KMS-11 (cell line): ENCODE measurements at regions not wholly inside any gene's neighbourhood (a gene's known extent, or its start where the extent isn't known, plus 50 kb on each side); places are given as distances from the start of the nearest gene placed in this dataset.

Experiments
- H2AFZ ChIP-seq: fragments of 200-600 bp; sonication (generic); 2 replicates; pipeline ENCODE4 v1.6.1; 2016; ENCODE audit warnings: antibody characterized with exemption, mixed run types, low read depth
- H3K27ac ChIP-seq: fragments of 200-600 bp; sonication (generic); 2 replicates; pipeline ENCODE4 v1.6.1; 2016; ENCODE audit warnings: mild to moderate bottlenecking, mixed run types
- H3K27me3 ChIP-seq: fragments of 200-600 bp; sonication (generic); 2 replicates; pipeline ENCODE4 v1.6.1; 2017; ENCODE audit warnings: mild to moderate bottlenecking, low read depth, mixed run types, moderate library complexity; ENCODE audit not compliant: insufficient read depth
- H3K36me3 ChIP-seq: fragments of 200-600 bp; sonication (generic); 2 replicates; pipeline ENCODE4 v1.6.1; 2017; ENCODE audit warnings: mild to moderate bottlenecking, mixed run types; ENCODE audit not compliant: insufficient read depth
- H3K4me1 ChIP-seq: fragments of 200-600 bp; sonication (generic); 2 replicates; pipeline ENCODE4 v1.6.1; 2016; ENCODE audit warnings: mild to moderate bottlenecking, low read depth, mixed run types; ENCODE audit not compliant: poor library complexity, severe bottlenecking
- H3K4me2 ChIP-seq: fragments of 200-600 bp; sonication (generic); 2 replicates; pipeline ENCODE4 v1.7.0; 2016; ENCODE audit warnings: mild to moderate bottlenecking, mixed run types
- H3K4me3 ChIP-seq: fragments of 200-600 bp; sonication (generic); IDR thresholded peaks from 2 replicates; pipeline ENCODE4 v1.6.1; 2017; ENCODE audit warnings: low read depth, low read length, mixed read lengths; ENCODE audit not compliant: insufficient read depth
- H3K79me2 ChIP-seq: fragments of 200-600 bp; sonication (generic); 2 replicates; pipeline ENCODE4 v1.6.1; 2016; ENCODE audit warnings: low read depth, mixed run types; ENCODE audit not compliant: insufficient read depth
- H3K9ac ChIP-seq: fragments of 200-600 bp; sonication (generic); 2 replicates; pipeline ENCODE4 v1.6.1; 2016; ENCODE audit warnings: mild to moderate bottlenecking, mixed run types
- H4K20me1 ChIP-seq: fragments of 200-600 bp; sonication (generic); 2 replicates; pipeline ENCODE4 v1.6.1; 2016; ENCODE audit warnings: mild to moderate bottlenecking, mixed run types; ENCODE audit not compliant: insufficient read depth
- TF ChIP-seq, protein P1 (sequence below): fragments of 200-600 bp; sonication (generic); conservative IDR thresholded peaks from 2 replicates; pipeline ENCODE4 v1.6.1; 2017; ENCODE audit warnings: low read depth, mild to moderate bottlenecking, antibody characterized with exemption, low read length, moderate library complexity, mixed read lengths

DNA sequence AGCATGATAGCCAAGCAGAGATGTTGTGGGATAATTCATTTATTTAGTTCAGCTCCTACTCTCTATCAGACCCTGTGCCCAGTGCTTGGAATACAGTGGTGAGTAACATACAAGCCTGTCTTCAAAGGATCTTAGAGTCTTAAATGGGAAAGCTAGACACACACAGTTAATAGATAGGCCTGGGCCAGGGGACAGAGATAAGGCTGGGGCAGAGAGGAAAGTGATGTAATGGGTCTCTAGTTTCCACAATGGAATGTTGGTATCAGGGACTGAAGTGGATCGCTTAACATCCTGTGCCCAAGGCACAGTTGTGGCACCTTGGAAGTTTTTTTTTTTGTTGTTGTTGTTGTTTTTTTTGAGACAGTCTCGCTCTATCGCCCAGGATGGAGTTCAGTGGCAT is 79.9 kb upstream of the POLG start:
- Histone ChIP-seq H3K79me2 (no peaks in the 10 kb centered on the region), H3K4me1 (no peaks in the 10 kb centered on the region), H3K27ac (no peak overlapping the region), H3K36me3 (no peaks in the 10 kb centered on the region), H3K4me3 (no peak overlapping the region), H2AFZ (no peak overlapping the region), H4K20me1 (no peaks in the 10 kb centered on the region), H3K4me2 (no peak overlapping the region), H3K27me3 (peaks cover 85% of the 10 kb centered on the region), H3K9ac (no peak overlapping the region)
- TF ChIP-seq, protein P1, sequence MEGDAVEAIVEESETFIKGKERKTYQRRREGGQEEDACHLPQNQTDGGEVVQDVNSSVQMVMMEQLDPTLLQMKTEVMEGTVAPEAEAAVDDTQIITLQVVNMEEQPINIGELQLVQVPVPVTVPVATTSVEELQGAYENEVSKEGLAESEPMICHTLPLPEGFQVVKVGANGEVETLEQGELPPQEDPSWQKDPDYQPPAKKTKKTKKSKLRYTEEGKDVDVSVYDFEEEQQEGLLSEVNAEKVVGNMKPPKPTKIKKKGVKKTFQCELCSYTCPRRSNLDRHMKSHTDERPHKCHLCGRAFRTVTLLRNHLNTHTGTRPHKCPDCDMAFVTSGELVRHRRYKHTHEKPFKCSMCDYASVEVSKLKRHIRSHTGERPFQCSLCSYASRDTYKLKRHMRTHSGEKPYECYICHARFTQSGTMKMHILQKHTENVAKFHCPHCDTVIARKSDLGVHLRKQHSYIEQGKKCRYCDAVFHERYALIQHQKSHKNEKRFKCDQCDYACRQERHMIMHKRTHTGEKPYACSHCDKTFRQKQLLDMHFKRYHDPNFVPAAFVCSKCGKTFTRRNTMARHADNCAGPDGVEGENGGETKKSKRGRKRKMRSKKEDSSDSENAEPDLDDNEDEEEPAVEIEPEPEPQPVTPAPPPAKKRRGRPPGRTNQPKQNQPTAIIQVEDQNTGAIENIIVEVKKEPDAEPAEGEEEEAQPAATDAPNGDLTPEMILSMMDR, result no peak

DNA sequence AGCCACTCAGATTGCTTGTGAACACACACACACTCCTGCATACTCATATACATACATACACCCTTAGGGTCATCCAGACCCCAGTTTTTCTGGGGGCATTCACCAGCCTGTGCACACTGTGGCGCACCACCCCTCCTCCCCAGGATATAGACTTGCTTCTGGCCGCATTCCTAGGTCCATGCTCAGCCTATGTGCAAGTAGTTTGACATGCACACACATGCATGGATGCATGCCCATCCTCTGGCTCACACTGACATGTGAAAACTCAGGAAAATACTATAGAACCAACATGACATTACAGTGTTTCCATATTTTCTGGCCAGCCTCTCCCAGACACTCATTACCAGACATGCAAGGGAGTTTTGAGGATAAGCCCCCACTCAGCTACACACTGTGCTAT is 79.3 kb upstream of the POLG start:
- no peak overlapping the region for H2AFZ ChIP-seq
- H3K36me3 ChIP-seq, result no peaks in the 10 kb centered on the region
- H3K4me1 ChIP-seq, result no peaks in the 10 kb centered on the region
- H3K9ac ChIP-seq, result no peak overlapping the region
- H3K79me2 ChIP-seq, result no peaks in the 10 kb centered on the region
- TF ChIP-seq, protein P1, result no peak
- H3K4me3 ChIP-seq, result no peak overlapping the region
- peaks cover 87% of the 10 kb centered on the region for H3K27me3 ChIP-seq
- no peaks in the 10 kb centered on the region for H4K20me1 ChIP-seq
- H3K4me2 ChIP-seq, result no peak overlapping the region
- H3K27ac ChIP-seq, result no peak overlapping the region

DNA sequence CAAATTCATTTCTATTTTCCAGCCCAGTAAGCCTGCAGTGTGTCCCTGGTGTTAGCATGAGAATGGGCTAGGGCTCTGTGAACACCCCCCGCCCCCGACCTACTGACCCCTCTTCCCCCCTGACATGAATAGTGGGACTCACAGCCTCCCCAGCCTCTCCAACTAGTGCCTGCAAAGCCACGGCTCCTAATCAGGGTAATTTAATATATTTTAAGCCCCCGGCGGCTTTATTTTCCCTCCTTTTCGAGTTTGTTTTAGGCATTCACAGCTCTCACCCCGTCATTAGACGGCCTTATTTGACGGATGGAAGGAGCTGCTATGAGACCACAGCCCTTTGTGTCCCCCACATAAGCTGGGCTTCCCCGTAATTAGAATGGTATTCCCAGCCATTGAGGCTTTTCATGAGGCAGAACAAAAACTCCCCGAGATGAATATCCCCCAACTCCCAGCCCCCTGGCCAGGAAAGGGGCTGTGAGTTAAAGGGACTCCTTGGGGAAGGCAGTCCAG is 78.3 kb upstream of the POLG start:
- Histone ChIP-seq H3K27me3 (peaks cover 87% of the 10 kb centered on the region), H3K9ac (no peak overlapping the region), H4K20me1 (no peaks in the 10 kb centered on the region), H3K27ac (no peak overlapping the region), H3K36me3 (no peaks in the 10 kb centered on the region), H2AFZ (no peak overlapping the region), H3K79me2 (no peaks in the 10 kb centered on the region), H3K4me3 (no peak overlapping the region), H3K4me1 (no peaks in the 10 kb centered on the region), H3K4me2 (no peak overlapping the region)
- TF ChIP-seq, protein P1, result no peak

DNA sequence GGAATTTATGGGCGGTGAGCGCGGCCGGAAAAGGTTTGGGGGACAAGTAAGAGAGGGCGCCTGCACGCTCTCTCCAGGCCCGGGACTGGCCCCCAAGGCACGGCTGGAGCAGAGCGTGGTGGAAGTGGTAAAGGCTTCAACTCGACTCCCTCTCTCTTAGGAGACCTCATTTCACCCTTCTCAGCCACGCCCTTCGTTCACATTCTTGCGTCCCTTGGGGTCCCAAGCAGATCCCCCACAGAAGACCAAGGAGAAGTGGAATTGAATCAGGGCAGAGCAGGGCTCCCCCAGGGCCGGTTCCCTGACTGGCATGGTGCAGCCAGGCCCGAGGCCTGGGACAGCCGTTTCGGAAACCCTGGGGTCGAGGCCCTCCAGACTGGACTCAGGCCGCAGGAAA is 75.4 kb upstream of the POLG start:
- Histone ChIP-seq H3K27me3 (peaks cover 88% of the 10 kb centered on the region), H4K20me1 (no peaks in the 10 kb centered on the region)
- TF ChIP-seq, protein P1, result no peak

More for the DNA sequence above, 75.4 kb upstream of the POLG start:
- Histone ChIP-seq H3K27ac (no peak overlapping the region), H3K9ac (no peak overlapping the region), H2AFZ (no peak overlapping the region), H3K36me3 (no peaks in the 10 kb centered on the region), H3K4me3 (no peak overlapping the region), H3K4me2 (no peak overlapping the region), H3K79me2 (no peaks in the 10 kb centered on the region), H3K4me1 (no peaks in the 10 kb centered on the region)
